DMS 273 treated with DMSO at 0.1 percent for 48 hours (cell line): ENCODE measurements at regions not wholly inside any gene's neighbourhood (a gene's known extent, or its start where the extent isn't known, plus 50 kb on each side); places are given as distances from the start of the nearest gene placed in this dataset.
"Not testable (repeated sequence)": the region's sequence is repeated elsewhere in the genome, so short reads cannot be mapped to it uniquely, and the experiment has no call there.

ENCODE experiments used
- DNase-seq: peaks from one replicate; lab custom pipeline; 2025; lab: John Stamatoyannopoulos, UW

GRCh38 chrX:16319929-16320328 is 152.6 kb downstream of the MAGEB17 start:
- no peak for DNase-seq

GRCh38 chrX:16320765-16321355 is 153.6 kb downstream of the MAGEB17 start:
- DNase-seq: no peak

- no peak for DNase-seq
These were observed 166.2 kb downstream of the MAGEB17 start for GRCh38 chrX:16333453-16333852.

- DNase-seq: no peak
These were observed 167.9 kb downstream of the MAGEB17 start for GRCh38 chrX:16335181-16335580.

- no peak for DNase-seq
These were observed 180.8 kb downstream of the MAGEB17 start for GRCh38 chrX:16347968-16348670.

GRCh38 chrX:16357902-16358301 is 190.6 kb downstream of the MAGEB17 start:
- DNase-seq: no peak

- DNase-seq: not testable (repeated sequence)
These were observed 192.8 kb downstream of the MAGEB17 start for GRCh38 chrX:16360056-16360455.

GRCh38 chrX:16368696-16369095 is 201.4 kb downstream of the MAGEB17 start:
- no peak for DNase-seq

GRCh38 chrX:16376056-16376455 is 208.8 kb downstream of the MAGEB17 start:
- no peak for DNase-seq

- no peak for DNase-seq
These were observed 218.8 kb downstream of the MAGEB17 start for GRCh38 chrX:16386126-16386525.

- no peak for DNase-seq
These were observed 225.3 kb downstream of the MAGEB17 start for GRCh38 chrX:16392597-16392996.

GRCh38 chrX:16394290-16394689 is 227.0 kb downstream of the MAGEB17 start:
- no peak for DNase-seq

- no peak for DNase-seq
These were observed 236.5 kb downstream of the MAGEB17 start for GRCh38 chrX:16403808-16404207.

GRCh38 chrX:16416588-16416987 is 233.4 kb upstream of the S100G start:
- no peak for DNase-seq

GRCh38 chrX:16418650-16419049 is 231.3 kb upstream of the S100G start:
- no peak for DNase-seq

- DNase-seq: no peak
These were observed 222.3 kb upstream of the S100G start for GRCh38 chrX:16427668-16428067.

- no peak for DNase-seq
These were observed 220.6 kb upstream of the S100G start for GRCh38 chrX:16429406-16429805.

- no peak for DNase-seq
These were observed 218.7 kb upstream of the S100G start for GRCh38 chrX:16431266-16431665.

- no peak for DNase-seq
These were observed 216.9 kb upstream of the S100G start for GRCh38 chrX:16433021-16433420.

GRCh38 chrX:16435399-16435986 is 214.5 kb upstream of the S100G start:
- no peak for DNase-seq

- DNase-seq: peak; percentile 37
These were observed 213.4 kb upstream of the S100G start for GRCh38 chrX:16436348-16437188.

GRCh38 chrX:16440446-16440845 is 209.5 kb upstream of the S100G start:
- no peak for DNase-seq

- DNase-seq: peak; percentile 12
These were observed 205.6 kb upstream of the S100G start for GRCh38 chrX:16444353-16444752.
